K562 (cell line): ENCODE measurements at regions not wholly inside any gene's neighbourhood (a gene's known extent, or its start where the extent isn't known, plus 50 kb on each side); places are given as distances from the start of the nearest gene placed in this dataset.

Source experiments
- ATAC-seq: fragments of 200-7000 bp; cut with Tn5 transposase; 3 replicates; pipeline ENCODE4 v1.9.1; 2020; ENCODE audit warnings: moderate library complexity
- BruUV-seq: library from RNA; stranded (reverse); fragments of 400-500 nt; replicated peaks from 2 replicates; lab custom pipeline; 2021; lab: Mats Ljungman, UMichigan
- CTCF ChIA-PET: fragments of 300-600 bp; formaldehyde crosslinking; extraction: SDS; loops from one replicate; lab custom pipeline; 2021; ENCODE audit warnings: low intra/inter-chr PET ratio; lab: Yijun Ruan, JAX
- POLR2A ChIA-PET: fragments of 300-600, 350-650 bp; sonication (Branson Sonifier 250); formaldehyde crosslinking; extraction: SDS; loops from one replicate; lab custom pipeline; 2021; ENCODE audit warnings: antibody characterized with exemption, inconsistent platforms; lab: Yijun Ruan, JAX
- DNase-seq, 4 experiments: peaks; one replicate each; pipeline versions ENCODE4 v3.0.0 to v3.0.0-alpha.2; 2011 to 2018; ENCODE audit warnings: low spot score in 3 of 4, mixed read lengths in 3 of 4; ENCODE audit errors: extremely low read depth in 1 of 4
- FAIRE-seq: peaks from 2 replicates; lab custom pipeline; 2011; peaks lifted over from hg19 to GRCh38; lab: Jason Lieb, UNC
- H2AFZ ChIP-seq: 2 replicates; pipeline ENCODE4 v1.6.0; 2011; ENCODE audit warnings: low read depth, low read length, control low read depth, inconsistent platforms
- H3K27ac ChIP-seq: fragments of 200-600 bp; 3 replicates; pipeline ENCODE4 v1.8.0; 2011; ENCODE audit warnings: low read depth, mild to moderate bottlenecking, control low read depth, inconsistent platforms, low read length, moderate library complexity, mixed read lengths; ENCODE audit errors: extremely low read depth
- H3K27me3 ChIP-seq, 2 experiments: fragments of 300-600 bp in 1 of 2; 2 replicates in 1 of 2; 3 replicates in 1 of 2; pipeline versions ENCODE4 v1.6.0 to v1.8.0; 2011; ENCODE audit warnings: inconsistent platforms in 2 of 2, low read length in 2 of 2, mild to moderate bottlenecking in 1 of 2, mixed read lengths in 1 of 2, moderate library complexity in 1 of 2; ENCODE audit not compliant: control insufficient read depth in 2 of 2, insufficient read depth in 2 of 2
- H3K36me3 ChIP-seq: fragments of 300-600 bp; 3 replicates; pipeline ENCODE4 v1.8.0; 2011; ENCODE audit warnings: mild to moderate bottlenecking, low read length, inconsistent platforms; ENCODE audit not compliant: control insufficient read depth, insufficient read depth
- H3K4me1 ChIP-seq, 2 experiments: fragments of 200-600 bp in 1 of 2; replicated peaks in 1 of 2; 2 replicates in 1 of 2; 3 replicates in 1 of 2; pipeline versions ENCODE4 v1.5.1 to v1.8.0; 2011; ENCODE audit warnings: inconsistent platforms in 2 of 2, low read length in 2 of 2, mild to moderate bottlenecking in 1 of 2, mixed read lengths in 1 of 2, moderate library complexity in 1 of 2; ENCODE audit not compliant: control insufficient read depth in 2 of 2, insufficient read depth in 2 of 2
- H3K4me2 ChIP-seq: 2 replicates; pipeline ENCODE4 v1.6.1; 2011; ENCODE audit warnings: low read length, control low read depth, inconsistent platforms, mixed read lengths; ENCODE audit not compliant: insufficient read depth
- H3K4me3 ChIP-seq: fragments of 200-600 bp; sonication (generic), shearing (Covaris generic); 2 replicates; pipeline ENCODE4 v1.5.1; 2016; ENCODE audit warnings: control low read depth, inconsistent platforms
- H3K79me2 ChIP-seq: fragments of 200-600 bp; 3 replicates; pipeline ENCODE4 v1.8.0; 2011; ENCODE audit warnings: low read length, inconsistent platforms; ENCODE audit not compliant: control insufficient read depth, insufficient read depth
- H3K9ac ChIP-seq, 2 experiments: 2 replicates each; pipeline versions ENCODE4 v1.6.0 to v1.6.1; 2011; ENCODE audit warnings: low read depth in 2 of 2, low read length in 2 of 2, control low read depth in 1 of 2, inconsistent platforms in 1 of 2, mild to moderate bottlenecking in 1 of 2, mixed read lengths in 1 of 2; ENCODE audit not compliant: insufficient read depth in 1 of 2
- H3K9me1 ChIP-seq: one replicate; pipeline ENCODE4 v1.6.0; 2011; ENCODE audit warnings: inconsistent platforms, mild to moderate bottlenecking, low read length, moderate library complexity; ENCODE audit not compliant: control insufficient read depth, insufficient read depth
- H3K9me3 ChIP-seq: replicated peaks from 2 replicates; pipeline ENCODE4 v1.5.1; 2011; ENCODE audit warnings: low read depth, low read length, inconsistent platforms; ENCODE audit not compliant: control insufficient read depth, insufficient read depth
- H4K20me1 ChIP-seq: replicated peaks from 2 replicates; pipeline ENCODE4 v1.6.1; 2011; ENCODE audit warnings: low read length, inconsistent platforms, mixed read lengths; ENCODE audit not compliant: control insufficient read depth, insufficient read depth
- DIDO1 ChIP-seq: fragments of 450-650 bp; IDR thresholded peaks from 2 replicates; pipeline ENCODE4 v1.6.1; 2016; ENCODE audit warnings: low read depth, missing biosample characterization, missing genetic modification characterization
- GATAD2A ChIP-seq: fragments of 450-650 bp; IDR thresholded peaks from 2 replicates; pipeline ENCODE4 v1.6.1; 2017
- POLR2AphosphoS5 ChIP-seq: IDR thresholded peaks from 2 replicates; pipeline ENCODE4 v1.6.1; 2011; ENCODE audit warnings: mild to moderate bottlenecking, low read depth, low read length, moderate library complexity; ENCODE audit not compliant: control insufficient read depth, insufficient read depth
- PTTG1 ChIP-seq: fragments of 450-650 bp; IDR thresholded peaks from 2 replicates; pipeline ENCODE4 v1.6.1; 2016; ENCODE audit warnings: low read depth, mild to moderate bottlenecking, missing genetic modification characterization, missing compliant biosample characterization
- ZNF217 ChIP-seq: sonication (generic); formaldehyde crosslinking; IDR thresholded peaks from 2 replicates; pipeline ENCODE4 v1.8.0; 2022; ENCODE audit warnings: mild to moderate bottlenecking, missing genetic modification reagents
- ZNF408 ChIP-seq: fragments of 250-450 bp; sonication (Bioruptor Pico); IDR thresholded peaks from 2 replicates; pipeline ENCODE4 v1.4.0; 2020; ENCODE audit warnings: low read depth, mild to moderate bottlenecking, moderate library complexity
- ZNF699 ChIP-seq: fragments of 250-450 bp; sonication (Bioruptor Pico); IDR thresholded peaks from 2 replicates; pipeline ENCODE4 v1.8.0; 2021; ENCODE audit warnings: mild to moderate bottlenecking, moderate library complexity; ENCODE audit not compliant: insufficient replicate concordance
- WGBS: fragments of 100-300 bp; shearing (Covaris generic); methylation state at CpG from one replicate; pipeline ENCODE4 v1.1.6; 2016; ENCODE audit warnings: low coverage, mixed read lengths; ENCODE audit not compliant: insufficient coverage; ENCODE audit errors: missing lambda C conversion rate; 5-methylcytosine and 5-hydroxymethylcytosine counted together
- in situ Hi-C: fragments of 300-500 bp; cut with MboI; formaldehyde crosslinking; loops from 4 replicates; pipeline ENCODE4 v1.15.0; 2018; ENCODE audit warnings: inconsistent platforms, mixed read lengths
- intact Hi-C: fragments of 100-400 bp; cut with micrococcal nuclease; formaldehyde crosslinking; loops from 2 replicates; pipeline ENCODE4 v1.14.2; 2022
- TF ChIP-seq, protein P1 (sequence below): fragments of 450-650 bp; formaldehyde crosslinking; IDR thresholded peaks from 2 replicates; pipeline ENCODE4 v1.4.0; 2022; ENCODE audit warnings: mild to moderate bottlenecking, moderate library complexity
- TF ChIP-seq, protein P2 (sequence below): fragments of 450-650 bp; IDR thresholded peaks from 2 replicates; pipeline ENCODE4 v1.6.1; 2017; ENCODE audit warnings: antibody characterized with exemption, mild to moderate bottlenecking
- TF ChIP-seq, protein P3 (sequence below): fragments of 200-400 bp; formaldehyde crosslinking; IDR thresholded peaks from 2 replicates; pipeline ENCODE4 v1.6.1; 2017; ENCODE audit warnings: mild to moderate bottlenecking, low read depth, low read length, moderate library complexity
- TF ChIP-seq, protein P4 (sequence below): IDR thresholded peaks from 2 replicates; pipeline ENCODE4 v1.6.1; 2012; ENCODE audit warnings: low read depth, low read length, improper control_type of control experiment, borderline replicate concordance

GRCh38 chr2:121038431-121038830 is 246.6 kb downstream of the TFCP2L1 start (continued):
- TF ChIP-seq, protein P1, sequence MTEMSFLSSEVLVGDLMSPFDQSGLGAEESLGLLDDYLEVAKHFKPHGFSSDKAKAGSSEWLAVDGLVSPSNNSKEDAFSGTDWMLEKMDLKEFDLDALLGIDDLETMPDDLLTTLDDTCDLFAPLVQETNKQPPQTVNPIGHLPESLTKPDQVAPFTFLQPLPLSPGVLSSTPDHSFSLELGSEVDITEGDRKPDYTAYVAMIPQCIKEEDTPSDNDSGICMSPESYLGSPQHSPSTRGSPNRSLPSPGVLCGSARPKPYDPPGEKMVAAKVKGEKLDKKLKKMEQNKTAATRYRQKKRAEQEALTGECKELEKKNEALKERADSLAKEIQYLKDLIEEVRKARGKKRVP (CRISPR knock-in tag): no peak
- TF ChIP-seq POLR2AphosphoS5: no peak
- no peak for TF ChIP-seq ZNF699 (CRISPR knock-in tag)
- TF ChIP-seq PTTG1 (tag): no peak
- TF ChIP-seq GATAD2A: no peak
- no peak for TF ChIP-seq ZNF217 (CRISPR knock-in tag)
- no peak for TF ChIP-seq DIDO1 (tag)

- Histone ChIP-seq H3K9me3 (no peaks in the 10 kb centered on the region), H3K9ac (no peak overlapping the region), H3K27ac (no peak overlapping the region), H3K9me1 (peaks cover 3% of the 10 kb centered on the region), H3K36me3 (no peaks in the 10 kb centered on the region), H3K79me2 (no peaks in the 10 kb centered on the region), H3K27me3 (peaks cover 6 to 28% of the 10 kb centered on the region in 2 experiments; a peak in 4 of 5 replicates), H3K4me2 (no peak overlapping the region), H3K4me3 (no peak overlapping the region), H2AFZ (no peak overlapping the region), H4K20me1 (no peaks in the 10 kb centered on the region), H3K4me1 (no peaks in the 10 kb centered on the region)
- no peak for FAIRE-seq
- in situ Hi-C loops: no loop called here
- intact Hi-C loops: no loop called here
- ChIA-PET POLR2A (interaction anchor here (1.0 kb wide), 1 partner anchor 36 kb away, joined by 5 read pairs; no protein-coding TSS in a partner anchor), CTCF (no interaction called here)
- BruUV-seq: no TSS peak
- DNase-seq: no peak
- ATAC-seq: no peak
- WGBS: 0% methylated on average over 8 of the region's 8 CpGs
- TF ChIP-seq, protein P2, sequence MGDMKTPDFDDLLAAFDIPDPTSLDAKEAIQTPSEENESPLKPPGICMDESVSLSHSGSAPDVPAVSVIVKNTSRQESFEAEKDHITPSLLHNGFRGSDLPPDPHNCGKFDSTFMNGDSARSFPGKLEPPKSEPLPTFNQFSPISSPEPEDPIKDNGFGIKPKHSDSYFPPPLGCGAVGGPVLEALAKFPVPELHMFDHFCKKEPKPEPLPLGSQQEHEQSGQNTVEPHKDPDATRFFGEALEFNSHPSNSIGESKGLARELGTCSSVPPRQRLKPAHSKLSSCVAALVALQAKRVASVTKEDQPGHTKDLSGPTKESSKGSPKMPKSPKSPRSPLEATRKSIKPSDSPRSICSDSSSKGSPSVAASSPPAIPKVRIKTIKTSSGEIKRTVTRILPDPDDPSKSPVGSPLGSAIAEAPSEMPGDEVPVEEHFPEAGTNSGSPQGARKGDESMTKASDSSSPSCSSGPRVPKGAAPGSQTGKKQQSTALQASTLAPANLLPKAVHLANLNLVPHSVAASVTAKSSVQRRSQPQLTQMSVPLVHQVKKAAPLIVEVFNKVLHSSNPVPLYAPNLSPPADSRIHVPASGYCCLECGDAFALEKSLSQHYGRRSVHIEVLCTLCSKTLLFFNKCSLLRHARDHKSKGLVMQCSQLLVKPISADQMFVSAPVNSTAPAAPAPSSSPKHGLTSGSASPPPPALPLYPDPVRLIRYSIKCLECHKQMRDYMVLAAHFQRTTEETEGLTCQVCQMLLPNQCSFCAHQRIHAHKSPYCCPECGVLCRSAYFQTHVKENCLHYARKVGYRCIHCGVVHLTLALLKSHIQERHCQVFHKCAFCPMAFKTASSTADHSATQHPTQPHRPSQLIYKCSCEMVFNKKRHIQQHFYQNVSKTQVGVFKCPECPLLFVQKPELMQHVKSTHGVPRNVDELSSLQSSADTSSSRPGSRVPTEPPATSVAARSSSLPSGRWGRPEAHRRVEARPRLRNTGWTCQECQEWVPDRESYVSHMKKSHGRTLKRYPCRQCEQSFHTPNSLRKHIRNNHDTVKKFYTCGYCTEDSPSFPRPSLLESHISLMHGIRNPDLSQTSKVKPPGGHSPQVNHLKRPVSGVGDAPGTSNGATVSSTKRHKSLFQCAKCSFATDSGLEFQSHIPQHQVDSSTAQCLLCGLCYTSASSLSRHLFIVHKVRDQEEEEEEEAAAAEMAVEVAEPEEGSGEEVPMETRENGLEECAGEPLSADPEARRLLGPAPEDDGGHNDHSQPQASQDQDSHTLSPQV: no peak
- TF ChIP-seq, protein P3, sequence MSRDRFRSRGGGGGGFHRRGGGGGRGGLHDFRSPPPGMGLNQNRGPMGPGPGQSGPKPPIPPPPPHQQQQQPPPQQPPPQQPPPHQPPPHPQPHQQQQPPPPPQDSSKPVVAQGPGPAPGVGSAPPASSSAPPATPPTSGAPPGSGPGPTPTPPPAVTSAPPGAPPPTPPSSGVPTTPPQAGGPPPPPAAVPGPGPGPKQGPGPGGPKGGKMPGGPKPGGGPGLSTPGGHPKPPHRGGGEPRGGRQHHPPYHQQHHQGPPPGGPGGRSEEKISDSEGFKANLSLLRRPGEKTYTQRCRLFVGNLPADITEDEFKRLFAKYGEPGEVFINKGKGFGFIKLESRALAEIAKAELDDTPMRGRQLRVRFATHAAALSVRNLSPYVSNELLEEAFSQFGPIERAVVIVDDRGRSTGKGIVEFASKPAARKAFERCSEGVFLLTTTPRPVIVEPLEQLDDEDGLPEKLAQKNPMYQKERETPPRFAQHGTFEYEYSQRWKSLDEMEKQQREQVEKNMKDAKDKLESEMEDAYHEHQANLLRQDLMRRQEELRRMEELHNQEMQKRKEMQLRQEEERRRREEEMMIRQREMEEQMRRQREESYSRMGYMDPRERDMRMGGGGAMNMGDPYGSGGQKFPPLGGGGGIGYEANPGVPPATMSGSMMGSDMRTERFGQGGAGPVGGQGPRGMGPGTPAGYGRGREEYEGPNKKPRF: no peak
- TF ChIP-seq ZNF408: no peak
- TF ChIP-seq, protein P4, sequence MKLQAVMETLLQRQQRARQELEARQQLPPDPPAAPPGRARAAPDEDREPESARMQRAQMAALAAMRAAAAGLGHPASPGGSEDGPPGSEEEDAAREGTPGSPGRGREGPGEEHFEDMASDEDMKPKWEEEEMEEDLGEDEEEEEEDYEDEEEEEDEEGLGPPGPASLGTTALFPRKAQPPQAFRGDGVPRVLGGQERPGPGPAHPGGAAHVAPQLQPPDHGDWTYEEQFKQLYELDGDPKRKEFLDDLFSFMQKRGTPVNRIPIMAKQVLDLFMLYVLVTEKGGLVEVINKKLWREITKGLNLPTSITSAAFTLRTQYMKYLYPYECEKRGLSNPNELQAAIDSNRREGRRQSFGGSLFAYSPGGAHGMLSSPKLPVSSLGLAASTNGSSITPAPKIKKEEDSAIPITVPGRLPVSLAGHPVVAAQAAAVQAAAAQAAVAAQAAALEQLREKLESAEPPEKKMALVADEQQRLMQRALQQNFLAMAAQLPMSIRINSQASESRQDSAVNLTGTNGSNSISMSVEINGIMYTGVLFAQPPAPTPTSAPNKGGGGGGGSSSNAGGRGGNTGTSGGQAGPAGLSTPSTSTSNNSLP: no peak
Observed at GRCh38 chr2:121038891-121039616, 245.9 kb downstream of the TFCP2L1 start.
